GM19240 (cell line): ENCODE measurements at regions not wholly inside any gene's neighbourhood (a gene's known extent, or its start where the extent isn't known, plus 50 kb on each side); places are given as distances from the start of the nearest gene placed in this dataset.

Experiments used
- DNase-seq: peaks from one replicate; pipeline ENCODE4 v3.0.0; 2011; ENCODE audit warnings: low spot score; ENCODE audit not compliant: insufficient read length

- DNase-seq, result no peak
These were observed 173.8 kb upstream of the SLC30A5 start for GRCh38 chr5:68919988-68920490.

GRCh38 chr5:68920888-68921287 lies 172.9 kb upstream of the SLC30A5 start:
- DNase-seq, result no peak

- no peak for DNase-seq
These were observed 171.4 kb upstream of the SLC30A5 start for GRCh38 chr5:68922172-68922987.

GRCh38 chr5:68924481-68925145 lies 169.2 kb upstream of the SLC30A5 start:
- DNase-seq, result no peak

GRCh38 chr5:68928617-68929302 lies 165.1 kb upstream of the SLC30A5 start:
- DNase-seq, result no peak

- no peak for DNase-seq
These were observed 163.7 kb upstream of the SLC30A5 start for GRCh38 chr5:68930139-68930538.

- no peak for DNase-seq
These were observed 160.9 kb upstream of the SLC30A5 start for GRCh38 chr5:68932830-68933434.

GRCh38 chr5:68942169-68942568 lies 151.6 kb upstream of the SLC30A5 start:
- no peak for DNase-seq

- DNase-seq, result no peak
These were observed 147.1 kb upstream of the SLC30A5 start for GRCh38 chr5:68946728-68947127.

- DNase-seq, result no peak
These were observed 145.8 kb upstream of the SLC30A5 start for GRCh38 chr5:68947986-68948385.

- no peak for DNase-seq
These were observed 144.6 kb upstream of the SLC30A5 start for GRCh38 chr5:68949256-68949655.

GRCh38 chr5:68949711-68950110 lies 144.1 kb upstream of the SLC30A5 start:
- DNase-seq, result no peak

GRCh38 chr5:68950125-68950524 lies 143.7 kb upstream of the SLC30A5 start:
- no peak for DNase-seq

GRCh38 chr5:68950930-68951329 lies 142.9 kb upstream of the SLC30A5 start:
- DNase-seq, result no peak

GRCh38 chr5:68953231-68953874 lies 140.5 kb upstream of the SLC30A5 start:
- no peak for DNase-seq

- DNase-seq, result no peak
These were observed 139.8 kb upstream of the SLC30A5 start for GRCh38 chr5:68953875-68954617.

- DNase-seq, result no peak
These were observed 139.2 kb upstream of the SLC30A5 start for GRCh38 chr5:68954618-68954910.

- no peak for DNase-seq
These were observed 136.2 kb upstream of the SLC30A5 start for GRCh38 chr5:68957591-68957990.

- no peak for DNase-seq
These were observed 135.4 kb upstream of the SLC30A5 start for GRCh38 chr5:68958428-68958827.

- no peak for DNase-seq
These were observed 133.4 kb upstream of the SLC30A5 start for GRCh38 chr5:68960456-68960855.

GRCh38 chr5:68960961-68961360 lies 132.9 kb upstream of the SLC30A5 start:
- no peak for DNase-seq
